ENCODE measurements at regions not wholly inside any gene's neighbourhood (a gene's known extent, or its start where the extent isn't known, plus 50 kb on each side); places are given as distances from the start of the nearest gene placed in this dataset.

DNA sequence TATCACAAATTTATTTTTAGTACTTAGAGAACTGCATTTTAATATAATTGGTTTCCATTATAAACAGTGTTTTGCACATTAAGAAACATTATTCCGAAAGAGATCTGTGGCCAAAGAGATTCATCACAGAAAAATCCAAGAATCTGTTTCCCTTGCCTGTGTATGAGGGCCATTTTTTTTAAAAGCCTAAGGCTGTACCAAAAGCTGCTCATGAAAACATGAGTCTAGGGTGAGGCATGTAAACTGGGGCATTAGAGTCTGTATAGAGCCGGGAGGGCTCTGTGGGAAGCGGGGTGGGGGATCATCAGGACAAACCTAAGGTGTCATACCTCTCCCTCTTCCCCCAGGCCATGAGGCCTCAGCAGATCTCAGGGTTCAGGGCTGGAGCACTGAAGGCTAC, 223.8 kb downstream of the FBXO15 start:
- DNase-seq (ENCODE audit: low read depth in 2 of 3, low spot score in 1 of 3) = no peak

DNA sequence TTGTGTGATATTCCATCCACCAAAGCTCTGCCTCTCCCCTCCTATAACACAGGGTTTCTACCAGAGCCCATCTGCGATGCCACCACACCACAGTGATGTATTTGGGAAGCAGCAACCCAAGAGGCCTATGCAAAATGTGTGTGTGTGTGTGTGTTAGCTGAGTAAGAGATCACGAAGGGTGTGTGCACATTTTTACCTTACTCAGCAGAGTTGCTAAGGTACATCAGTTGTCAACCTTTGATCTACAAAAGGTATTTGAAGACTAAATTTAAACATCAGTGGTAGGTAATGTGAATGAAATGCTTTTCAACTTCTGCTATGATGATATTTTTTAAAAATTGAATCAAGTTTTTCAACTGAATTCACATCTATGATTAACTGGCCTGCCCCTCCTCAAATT, 227.6 kb downstream of the FBXO15 start:
- DNase-seq (ENCODE audit: low read depth in 2 of 3, low spot score in 1 of 3) = no peak

DNA sequence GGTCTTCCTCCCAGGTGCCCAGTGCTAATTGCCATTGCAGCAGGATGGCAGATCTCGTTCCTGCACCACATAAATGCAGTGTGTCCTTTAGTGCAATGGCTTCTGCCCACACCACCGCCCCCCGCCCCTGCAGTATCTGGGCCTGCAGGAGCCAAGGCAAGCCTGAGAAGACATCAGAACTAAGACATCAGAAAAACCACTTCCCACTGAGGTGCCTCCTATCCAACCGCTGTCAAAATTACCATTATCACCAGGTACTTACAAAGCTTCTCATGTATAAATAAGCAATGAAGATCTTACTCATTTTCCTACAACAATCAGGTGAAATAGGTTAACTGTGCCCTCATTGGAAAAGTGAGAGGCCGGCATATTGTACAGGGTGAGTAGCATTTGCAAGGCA, 228.8 kb downstream of the FBXO15 start:
- no peak for DNase-seq (ENCODE audit: low read depth in 2 of 3, low spot score in 1 of 3)

GRCh38 chr18:73917046-73917445, 230.6 kb downstream of the FBXO15 start:
- no peak for DNase-seq (ENCODE audit: low read depth in 2 of 3, low spot score in 1 of 3)

- DNase-seq (ENCODE audit: low read depth in 2 of 3, low spot score in 1 of 3) = no peak
Observed at GRCh38 chr18:73913505-73913904, 234.1 kb downstream of the FBXO15 start.

GRCh38 chr18:73908323-73908722, 239.3 kb downstream of the FBXO15 start:
- no peak for DNase-seq (ENCODE audit: low read depth in 2 of 3, low spot score in 1 of 3)

DNA sequence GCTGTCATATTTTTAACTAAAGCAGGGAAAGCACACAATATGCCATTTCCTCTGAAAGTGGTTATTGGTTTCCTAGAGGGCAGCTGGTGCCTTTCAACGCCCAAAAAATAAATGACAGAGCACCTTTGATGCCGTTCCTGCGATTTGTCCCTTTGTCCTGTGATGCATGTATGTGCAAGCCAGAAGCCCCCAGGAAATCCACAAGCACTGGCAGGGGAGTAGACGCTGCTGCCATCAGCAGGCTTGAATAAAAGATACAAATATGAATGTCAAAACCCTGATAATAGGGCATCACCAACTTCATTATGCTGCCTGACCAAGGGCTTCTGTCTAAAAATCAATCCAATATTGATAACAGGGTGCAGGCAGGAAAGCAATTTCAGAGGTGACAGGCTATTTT, 246.1 kb downstream of the FBXO15 start:
- no peak for DNase-seq (ENCODE audit: low read depth in 2 of 3, low spot score in 1 of 3)

DNA sequence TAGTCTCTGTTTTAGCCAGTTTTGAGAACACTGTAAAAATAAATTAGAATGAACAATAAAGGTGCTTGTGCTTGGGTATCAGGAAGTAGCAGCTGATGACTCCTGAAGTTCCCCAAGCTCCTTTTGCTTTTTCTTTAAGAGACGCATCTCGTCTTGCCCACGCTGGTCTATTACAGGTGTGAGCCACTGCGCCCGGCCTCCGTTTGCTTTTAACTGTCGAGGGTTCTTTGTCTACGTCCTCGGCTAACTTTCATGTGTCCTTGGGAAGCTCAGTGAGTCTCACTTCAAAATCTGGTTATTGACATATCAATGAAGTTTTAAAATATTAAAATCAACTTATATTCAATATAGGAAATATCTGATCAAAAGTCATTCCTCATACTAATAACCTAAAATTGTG, 246.5 kb downstream of the FBXO15 start:
- no peak for DNase-seq (ENCODE audit: low read depth in 2 of 3, low spot score in 1 of 3)

DNA sequence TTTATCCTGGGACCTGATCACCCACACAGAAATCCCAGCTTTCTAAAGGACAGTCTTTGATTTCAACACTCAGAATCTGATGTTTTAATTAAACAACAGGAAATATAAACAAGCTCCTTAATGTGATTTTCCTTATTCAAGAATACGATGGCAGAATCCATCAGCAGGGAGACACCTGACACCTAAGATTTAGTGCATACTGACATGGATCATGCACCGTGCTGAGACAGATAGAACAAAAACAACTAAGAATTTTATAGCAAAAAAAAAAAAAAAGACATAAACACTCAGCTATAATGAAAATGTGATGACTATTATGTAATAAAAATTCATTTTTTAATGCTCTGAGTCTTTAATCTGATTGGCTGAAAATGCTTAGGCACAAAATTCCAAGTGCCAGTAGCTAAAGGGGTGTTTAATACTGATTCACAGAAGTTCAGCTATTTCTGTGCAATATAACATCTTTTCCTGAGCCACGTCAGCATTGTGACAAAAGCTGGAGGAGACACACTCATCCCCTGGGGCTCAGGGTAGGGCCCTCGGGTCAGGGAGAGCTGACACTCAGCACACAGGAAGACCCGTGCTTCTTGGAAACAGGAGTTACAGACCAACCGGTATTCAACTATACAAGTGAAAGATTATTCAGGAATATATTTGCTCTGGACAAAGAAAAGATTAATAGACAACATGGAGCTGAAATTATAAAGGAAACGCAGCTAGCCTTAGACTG, 247.4 kb downstream of the FBXO15 start:
- no peak for DNase-seq (ENCODE audit: low read depth in 2 of 3, low spot score in 1 of 3)

GRCh38 chr18:73897517-73897916, 250.1 kb downstream of the FBXO15 start:
- no peak for DNase-seq (ENCODE audit: low read depth in 2 of 3, low spot score in 1 of 3)

DNA sequence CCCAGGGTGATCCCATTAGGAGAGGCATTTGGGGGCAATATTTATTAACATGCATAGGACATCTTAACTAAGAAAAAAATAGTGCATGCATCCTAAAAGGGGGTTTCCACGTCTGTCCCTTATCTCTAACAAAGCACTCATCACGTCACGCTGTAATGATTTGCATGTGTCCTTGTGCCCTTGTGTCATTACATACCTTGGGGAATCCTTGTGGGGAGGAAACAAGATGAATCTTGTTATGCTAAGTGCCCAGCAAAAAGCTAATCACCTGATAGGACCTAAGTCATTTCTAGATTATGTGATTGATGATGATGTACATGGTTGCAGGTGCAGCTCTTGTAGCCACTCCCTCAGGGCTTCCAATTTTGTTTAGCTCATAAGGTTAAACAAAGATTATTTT, 250.9 kb downstream of the FBXO15 start:
- no peak for DNase-seq (ENCODE audit: low read depth in 2 of 3, low spot score in 1 of 3)

DNA sequence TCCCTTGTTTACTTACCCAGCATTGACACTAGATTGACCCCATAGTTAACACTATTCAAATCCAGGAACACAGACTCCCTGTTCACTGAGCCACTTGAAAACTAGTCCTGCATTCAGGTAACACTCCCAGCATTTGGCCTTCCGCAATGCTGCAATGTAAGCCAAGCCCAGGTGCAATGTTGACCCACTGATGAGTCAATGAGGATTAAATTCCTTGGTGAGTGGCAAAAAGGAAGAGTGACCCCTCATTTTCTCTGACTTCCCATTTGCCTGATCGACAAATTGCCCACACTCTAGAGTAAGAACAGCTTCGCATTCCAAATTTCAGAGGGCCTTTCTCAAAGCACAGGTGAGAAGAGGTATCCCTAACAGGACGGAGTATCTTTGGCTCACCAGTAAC, 251.9 kb downstream of the FBXO15 start:
- DNase-seq (ENCODE audit: low read depth in 2 of 3, low spot score in 1 of 3) = no peak

DNA sequence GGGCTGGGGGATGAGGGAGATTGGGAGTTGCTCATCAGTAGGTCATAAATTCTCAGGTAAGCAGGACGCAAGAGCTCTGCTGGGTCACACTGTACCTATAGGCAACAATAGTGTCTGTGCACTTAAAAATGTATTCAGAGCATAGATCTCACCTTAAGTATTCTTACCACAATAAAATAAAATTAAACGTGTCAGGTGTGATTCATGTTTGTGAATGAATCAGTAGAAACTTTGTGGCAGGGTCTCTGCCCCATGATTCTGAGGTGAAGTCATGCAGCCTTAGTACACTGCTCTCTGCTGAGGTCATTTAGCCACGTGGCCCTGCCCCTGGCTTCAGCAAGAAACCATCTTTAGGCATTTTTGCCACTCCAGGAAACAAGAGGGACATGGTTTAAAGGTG, 253.8 kb downstream of the FBXO15 start:
- DNase-seq (ENCODE audit: low read depth in 2 of 3, low spot score in 1 of 3) = no peak

DNA sequence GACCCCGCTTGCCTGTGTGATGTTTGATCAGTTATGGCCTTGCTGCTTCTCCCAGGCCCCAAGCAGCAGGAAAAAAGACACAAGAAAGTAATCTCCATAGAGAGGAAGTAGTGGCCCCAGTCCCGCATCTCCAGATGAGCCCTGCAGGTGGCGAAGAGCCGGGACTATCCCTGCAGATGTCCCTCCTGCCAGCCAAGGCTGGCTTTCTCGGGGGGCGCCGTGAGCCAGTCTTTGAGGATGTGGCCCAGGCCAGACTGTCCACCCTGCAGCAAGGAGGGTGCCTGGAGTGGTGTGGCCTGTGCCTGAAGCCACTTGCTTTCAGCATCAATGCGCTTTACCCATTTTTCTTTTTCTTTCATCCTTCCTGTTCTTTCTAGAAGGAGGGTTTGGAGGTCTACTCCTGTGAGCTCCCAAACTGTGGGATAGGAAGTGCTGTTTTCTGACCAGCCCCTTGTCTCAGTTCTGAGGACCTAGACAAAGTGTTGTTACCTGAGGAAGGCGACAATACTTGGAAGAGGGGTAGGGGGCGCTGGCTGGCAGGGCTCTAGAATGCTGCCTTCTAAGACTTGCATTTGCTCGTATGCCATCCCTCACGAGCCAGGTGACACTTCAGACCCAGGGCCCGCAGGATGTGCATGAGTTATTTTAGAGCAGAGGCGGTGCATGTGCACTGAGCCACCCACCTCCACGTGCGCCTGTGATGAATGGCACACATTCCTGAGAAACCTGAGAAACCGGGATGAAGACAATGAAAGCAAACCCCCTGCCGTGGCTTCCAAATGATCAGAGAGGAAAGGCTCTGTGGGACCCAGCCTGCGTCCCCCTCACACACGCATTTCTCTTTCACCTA, 255.8 kb downstream of the FBXO15 start:
- DNase-seq (ENCODE audit: low read depth in 2 of 3, low spot score in 1 of 3) = no peak

GRCh38 chr18:73888565-73888964, 259.1 kb downstream of the FBXO15 start:
- no peak for DNase-seq (ENCODE audit: low read depth in 2 of 3, low spot score in 1 of 3)

DNA sequence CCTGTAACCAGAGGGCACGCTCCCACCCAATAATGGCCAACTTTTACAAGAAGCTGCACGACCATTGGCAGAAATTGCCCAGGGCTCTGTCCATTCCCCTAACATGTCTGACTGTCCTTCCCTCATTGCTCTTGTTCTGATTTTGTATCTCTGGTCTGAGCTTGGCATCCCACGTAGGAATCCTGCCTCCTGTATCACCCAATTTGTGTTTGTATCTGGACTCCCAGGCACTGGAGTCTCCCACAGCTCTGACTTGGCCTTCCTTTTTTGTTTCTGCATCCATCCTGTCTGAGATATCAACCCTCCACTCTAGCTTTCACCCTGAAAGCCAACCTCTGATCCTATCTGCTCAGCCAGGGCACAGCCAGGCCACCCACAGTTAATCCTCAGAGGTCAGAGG, 259.8 kb downstream of the FBXO15 start:
- no peak for DNase-seq (ENCODE audit: low read depth in 2 of 3, low spot score in 1 of 3)

- DNase-seq (ENCODE audit: low read depth in 2 of 3, low spot score in 1 of 3) = no peak
Observed at GRCh38 chr18:73884868-73885267, 262.8 kb downstream of the FBXO15 start.

DNA sequence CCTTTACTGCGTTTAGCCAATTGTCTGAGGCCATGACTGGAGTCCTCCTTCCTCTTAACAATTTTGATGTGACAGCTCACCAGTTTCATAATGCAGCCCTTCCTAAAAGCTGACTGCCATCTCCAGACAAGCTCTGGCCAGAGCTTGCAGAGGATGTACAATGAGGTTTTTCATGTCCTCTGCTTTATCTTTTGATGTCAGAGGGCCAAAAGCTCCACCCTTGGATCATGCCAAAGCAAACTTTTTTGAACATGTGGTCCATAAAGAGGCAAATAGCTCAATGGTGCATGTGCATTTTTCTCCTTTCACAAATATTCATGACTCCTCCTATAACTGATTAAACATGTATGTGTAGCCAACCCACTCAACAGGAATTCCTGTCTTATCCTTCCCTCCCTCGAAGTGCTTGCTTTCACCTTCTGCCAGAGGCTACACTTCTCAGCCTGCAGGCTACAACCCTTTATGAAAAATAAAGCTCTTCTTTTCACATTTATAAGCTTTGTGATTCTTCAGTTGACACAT, 266.2 kb downstream of the FBXO15 start:
- DNase-seq (ENCODE audit: low read depth in 2 of 3, low spot score in 1 of 3) = no peak

DNA sequence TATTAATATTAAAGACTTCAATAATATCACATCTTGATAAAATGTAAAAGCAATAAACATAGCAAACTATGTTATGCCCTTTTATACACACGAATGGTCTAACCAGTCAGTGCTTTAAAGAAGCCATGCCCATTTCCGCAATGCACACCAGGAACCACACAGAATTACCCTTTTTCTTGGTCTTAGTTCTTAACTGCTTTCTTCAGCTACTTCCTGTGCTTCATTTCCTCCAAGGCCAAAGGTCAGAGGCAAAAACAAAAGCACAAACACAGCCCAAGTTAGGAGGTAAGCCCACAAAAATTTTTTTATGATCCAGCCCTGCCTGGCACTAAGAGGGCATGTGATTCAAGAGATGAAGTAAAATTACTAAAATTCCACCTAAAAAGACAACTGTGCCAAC, 267.2 kb downstream of the FBXO15 start:
- DNase-seq (ENCODE audit: low read depth in 2 of 3, low spot score in 1 of 3) = no peak

- no peak for DNase-seq (ENCODE audit: low read depth in 2 of 3, low spot score in 1 of 3)
Observed at GRCh38 chr18:73879766-73880165, 267.9 kb downstream of the FBXO15 start.

GRCh38 chr18:73879328-73879727, 268.3 kb downstream of the FBXO15 start:
- DNase-seq (ENCODE audit: low read depth in 2 of 3, low spot score in 1 of 3) = no peak

DNA sequence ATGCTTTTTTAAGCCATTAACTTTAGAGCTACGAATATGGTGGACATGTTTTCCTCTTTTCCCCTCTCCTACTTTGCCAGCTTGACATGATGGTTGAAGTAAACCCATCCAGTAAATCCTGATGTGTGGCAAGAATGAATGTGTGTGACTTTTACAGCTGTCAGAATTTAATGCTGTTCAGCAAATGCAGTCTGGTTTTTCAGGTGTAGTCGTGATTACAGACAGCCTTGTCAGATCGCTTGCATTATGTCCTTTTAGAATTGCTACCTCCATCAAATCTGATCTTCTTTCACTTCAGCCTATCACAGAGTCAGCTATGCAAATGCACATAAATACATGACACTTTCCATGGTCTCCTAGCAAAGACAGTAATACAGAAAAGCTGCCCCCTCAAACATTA, 278.5 kb downstream of the FBXO15 start:
- no peak for DNase-seq (ENCODE audit: low read depth in 2 of 3, low spot score in 1 of 3)
